GM20000 (cell line): ENCODE measurements at regions not wholly inside any gene's neighbourhood (a gene's known extent, or its start where the extent isn't known, plus 50 kb on each side); places are given as distances from the start of the nearest gene placed in this dataset.

Source experiments
- DNase-seq: peaks from one replicate; pipeline ENCODE4 v3.0.0; 2012; ENCODE audit warnings: low spot score
- CTCF ChIP-seq: IDR thresholded peaks from 2 replicates; pipeline ENCODE4 v1.5.1; 2012; ENCODE audit warnings: mild to moderate bottlenecking, control low read depth; ENCODE audit errors: extremely low read depth, missing control alignments

- no peak for TF ChIP-seq CTCF
- DNase-seq = no peak
Observed at GRCh38 chr5:149435015-149435376, 55.9 kb upstream of the IL17B start.

GRCh38 chr5:149434162-149435014 lies 55.3 kb upstream of the IL17B start:
- TF ChIP-seq CTCF = peak; percentile 64
- DNase-seq = peak; percentile 78

GRCh38 chr5:149433524-149434131 lies 54.5 kb upstream of the IL17B start:
- no peak for TF ChIP-seq CTCF
- DNase-seq = no peak

GRCh38 chr5:149432911-149433401 lies 53.9 kb upstream of the IL17B start:
- DNase-seq = no peak
- no peak for TF ChIP-seq CTCF

GRCh38 chr5:149432376-149432775 lies 53.3 kb upstream of the IL17B start:
- no peak for DNase-seq
- no peak for TF ChIP-seq CTCF

DNA sequence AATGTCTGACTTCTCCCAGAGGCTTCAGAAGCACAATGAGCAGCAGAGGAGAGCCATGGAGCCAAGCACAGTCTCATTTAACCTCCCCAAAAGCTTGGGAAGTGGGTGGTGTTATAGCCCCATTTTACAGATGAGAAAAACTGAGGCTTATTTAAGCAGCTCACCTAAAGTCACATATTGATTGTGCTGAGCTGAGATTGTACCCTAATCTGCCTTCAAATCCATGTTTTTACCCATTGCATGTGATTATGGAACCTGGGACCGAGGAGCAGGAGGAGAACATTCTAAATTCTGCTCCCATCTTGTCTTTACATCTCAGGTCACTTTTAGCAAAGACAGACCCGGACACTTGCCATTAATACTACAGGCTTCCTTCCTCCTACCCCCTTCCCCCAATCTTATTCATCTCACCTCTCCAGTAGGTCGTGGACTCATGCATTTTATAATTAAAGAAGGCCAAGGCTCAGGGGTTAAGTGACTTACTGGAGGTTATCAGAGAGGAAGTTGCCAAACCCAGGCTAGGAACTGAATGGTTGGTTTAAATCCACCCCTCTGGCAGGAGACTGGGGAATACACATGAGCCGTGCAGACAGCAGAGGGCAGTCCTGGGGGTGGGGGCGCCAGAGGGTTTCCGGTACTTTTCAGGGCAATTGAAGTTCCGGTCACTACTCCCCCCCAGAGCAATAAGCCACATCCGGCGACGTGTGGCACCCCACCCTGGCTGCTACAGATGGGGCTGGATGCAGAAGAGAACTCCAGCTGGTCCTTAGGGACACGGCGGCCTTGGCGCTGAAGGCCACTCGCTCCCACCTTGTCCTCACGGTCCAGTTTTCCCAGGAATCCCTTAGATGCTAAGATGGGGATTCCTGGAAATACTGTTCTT lies 51.0 kb upstream of the IL17B start:
- no peak for DNase-seq
- TF ChIP-seq CTCF = no peak
